ENCODE measurements at regions not wholly inside any gene's neighbourhood (a gene's known extent, or its start where the extent isn't known, plus 50 kb on each side); places are given as distances from the start of the nearest gene placed in this dataset.

- no peaks in the 10 kb centered on the region for H3K27me3 Mint-ChIP-seq (ENCODE audit: insufficient read depth, low read depth, poor library complexity)
- H3K9me3 Mint-ChIP-seq: peaks cover 96% of the 10 kb centered on the region
- TF ChIP-seq NANOG (IDR thresholded peaks at IDR 0.05; ENCODE audit: borderline replicate concordance) (no peak), ZNF331 (CRISPR knock-in tag; IDR thresholded peaks at IDR 0.05; ENCODE audit: low read depth) (no peak), ETS1 (IDR thresholded peaks at IDR 0.05) (no peak), JUNB (IDR thresholded peaks at IDR 0.05; ENCODE audit: unreplicated experiment) (no peak), ZNF462 (CRISPR knock-in tag; IDR thresholded peaks at IDR 0.05) (no peak), ZNF114 (CRISPR knock-in tag; IDR thresholded peaks at IDR 0.05) (no peak), STAT1 (IDR thresholded peaks at IDR 0.05; ENCODE audit: unreplicated experiment) (no peak), CTCF (conservative IDR thresholded peaks at IDR 0.05; ENCODE audit: low read depth in 2 of 2) (no peak), POLR2AphosphoS5 (IDR thresholded peaks at IDR 0.05; ENCODE audit: low read depth) (no peak), EZH2 (IDR thresholded peaks at IDR 0.05; ENCODE audit: low read depth, unreplicated experiment) (no peak), CREB1 (CRISPR knock-in tag; IDR thresholded peaks at IDR 0.05; ENCODE audit: low read depth) (no peak), EZH2phosphoT487 (IDR thresholded peaks at IDR 0.05; ENCODE audit: unreplicated experiment) (no peak), REST (IDR thresholded peaks at IDR 0.05; ENCODE audit: unreplicated experiment) (no peak)
- H4K20me1 ChIP-seq (replicated peaks; ENCODE audit: insufficient read depth): no peaks in the 10 kb centered on the region
- no peaks in the 10 kb centered on the region for H3K9me2 ChIP-seq (ENCODE audit: insufficient read depth)
- H3K4me3 Mint-ChIP-seq: no peak overlapping the region
- H3K36me3 Mint-ChIP-seq (ENCODE audit: low read depth): peaks cover 25% of the 10 kb centered on the region
- DNase-seq (ENCODE audit: low spot score) (no peak), ATAC-seq (no peak)
- no peak overlapping the region for H3K4me2 ChIP-seq
- H3K4me3 ChIP-seq: no peak overlapping the region
- H3F3A ChIP-seq (replicated peaks; ENCODE audit: low read depth): no peaks in the 10 kb centered on the region
- no peak overlapping the region for H3K27ac Mint-ChIP-seq
- H3K4me1 ChIP-seq (ENCODE audit: insufficient read depth): no peaks in the 10 kb centered on the region
- H3K36me3 ChIP-seq (ENCODE audit: insufficient read depth): no peaks in the 10 kb centered on the region; the same call in 1 of the 2 replicates
- no peaks in the 10 kb centered on the region for H3K27me3 ChIP-seq (ENCODE audit: insufficient read depth)
- no peak overlapping the region for H3K27ac ChIP-seq (ENCODE audit: low read depth)
- H3K79me2 ChIP-seq (replicated peaks; ENCODE audit: insufficient read depth): no peaks in the 10 kb centered on the region
- H3K4me1 Mint-ChIP-seq: no peaks in the 10 kb centered on the region
- H2AFZ ChIP-seq: no peak overlapping the region
Measured at GRCh38 chr9:103981912-103982311, 112.2 kb upstream of the SMC2 start.
